Panc1 (cell line): ENCODE measurements at regions not wholly inside any gene's neighbourhood (a gene's known extent, or its start where the extent isn't known, plus 50 kb on each side); places are given as distances from the start of the nearest gene placed in this dataset.

Experiments used
- ATAC-seq: fragments of 200-7000 bp; cut with Tn5 transposase; 2 replicates; pipeline ENCODE4 v1.9.1; 2020; ENCODE audit warnings: mild to moderate bottlenecking, moderate library complexity
- BruUV-seq: library from RNA; stranded (reverse); fragments of 400-500 nt; replicated peaks from 2 replicates; lab custom pipeline; 2021; lab: Mats Ljungman, UMichigan
- CTCF ChIA-PET: fragments of 300-600 bp; sonication (Branson Sonifier 250); formaldehyde crosslinking; loops from one replicate; lab custom pipeline; 2022; ENCODE audit warnings: antibody characterized with exemption; lab: Charles Lee
- POLR2A ChIA-PET: fragments of 300-600 bp; sonication (Branson Sonifier 250); formaldehyde crosslinking; loops from one replicate; lab custom pipeline; 2022; ENCODE audit warnings: antibody characterized with exemption; lab: Charles Lee
- DNase-seq: peaks from one replicate; pipeline ENCODE4 v3.0.0-alpha.2; 2010; ENCODE audit warnings: low read depth, low spot score
- H3K27ac ChIP-seq: 2 replicates; pipeline ENCODE4 v1.5.1; 2011; ENCODE audit warnings: mild to moderate bottlenecking, low read length, inconsistent platforms
- H3K27me3 ChIP-seq: fragments of 200-500 bp; sonication (Bioruptor generic); 2 replicates; pipeline ENCODE4 v1.6.0; 2014; ENCODE audit warnings: low read length, inconsistent platforms; ENCODE audit not compliant: control insufficient read depth, insufficient read depth
- H3K36me3 ChIP-seq: fragments of 200-500 bp; sonication (Bioruptor generic); 2 replicates; pipeline ENCODE4 v1.5.1; 2014; ENCODE audit warnings: inconsistent platforms, mild to moderate bottlenecking, low read length, moderate library complexity; ENCODE audit not compliant: control insufficient read depth, insufficient read depth
- H3K4me1 ChIP-seq: 2 replicates; pipeline ENCODE4 v1.5.1; 2011; ENCODE audit warnings: inconsistent platforms, mild to moderate bottlenecking, low read length, moderate library complexity; ENCODE audit not compliant: control insufficient read depth, insufficient read depth
- H3K4me3 ChIP-seq, 2 experiments: 2 replicates each; pipeline ENCODE4 v1.5.1; 2011 to 2012; ENCODE audit warnings: low read depth in 2 of 2, low read length in 2 of 2, mild to moderate bottlenecking in 2 of 2, inconsistent platforms in 1 of 2, moderate library complexity in 1 of 2
- H3K9me3 ChIP-seq: fragments of 200-500 bp; sonication (Bioruptor generic); 2 replicates; pipeline ENCODE4 v1.5.1; 2014; ENCODE audit warnings: low read depth, mild to moderate bottlenecking, inconsistent platforms, low read length, moderate library complexity; ENCODE audit not compliant: control insufficient read depth, insufficient read depth
- POLR2AphosphoS5 ChIP-seq: IDR thresholded peaks from 2 replicates; pipeline ENCODE4 v1.6.1; 2012; ENCODE audit warnings: mild to moderate bottlenecking, low read depth, low read length, moderate library complexity
- SIN3A ChIP-seq: IDR thresholded peaks from 2 replicates; pipeline ENCODE4 v1.6.1; 2012; ENCODE audit warnings: low read depth, mild to moderate bottlenecking, low read length, moderate library complexity, borderline replicate concordance; ENCODE audit not compliant: insufficient read depth
- TCF7L2 ChIP-seq: IDR thresholded peaks from 2 replicates; pipeline ENCODE4 v1.6.1; 2011; ENCODE audit warnings: mild to moderate bottlenecking, low read depth, low read length, inconsistent platforms
- in situ Hi-C: cut with HindIII; loops from 2 replicates; pipeline ENCODE4 v1.10.0; 2016; ENCODE audit warnings: low sequenced_read_pairs, low pct_unique_long_range_greater_than_20kb
- intact Hi-C: fragments of 100-400 bp; cut with micrococcal nuclease; formaldehyde crosslinking; loops from one replicate; pipeline ENCODE4 v1.10.0; 2022; ENCODE audit not compliant: unreplicated experiment
- TF ChIP-seq, protein P1 (sequence below): fragments of 450-650 bp; IDR thresholded peaks from 2 replicates; pipeline ENCODE4 v1.5.1; 2017; ENCODE audit warnings: mild to moderate bottlenecking
- TF ChIP-seq, protein P2 (sequence below), 2 experiments: IDR thresholded peaks; 2 replicates each; pipeline ENCODE4 v1.6.1; 2011 to 2012; ENCODE audit warnings: low read depth in 2 of 2, control low read depth in 1 of 2, low read length in 1 of 2, mild to moderate bottlenecking in 1 of 2, moderate library complexity in 1 of 2; ENCODE audit not compliant: insufficient read depth in 1 of 2

DNA sequence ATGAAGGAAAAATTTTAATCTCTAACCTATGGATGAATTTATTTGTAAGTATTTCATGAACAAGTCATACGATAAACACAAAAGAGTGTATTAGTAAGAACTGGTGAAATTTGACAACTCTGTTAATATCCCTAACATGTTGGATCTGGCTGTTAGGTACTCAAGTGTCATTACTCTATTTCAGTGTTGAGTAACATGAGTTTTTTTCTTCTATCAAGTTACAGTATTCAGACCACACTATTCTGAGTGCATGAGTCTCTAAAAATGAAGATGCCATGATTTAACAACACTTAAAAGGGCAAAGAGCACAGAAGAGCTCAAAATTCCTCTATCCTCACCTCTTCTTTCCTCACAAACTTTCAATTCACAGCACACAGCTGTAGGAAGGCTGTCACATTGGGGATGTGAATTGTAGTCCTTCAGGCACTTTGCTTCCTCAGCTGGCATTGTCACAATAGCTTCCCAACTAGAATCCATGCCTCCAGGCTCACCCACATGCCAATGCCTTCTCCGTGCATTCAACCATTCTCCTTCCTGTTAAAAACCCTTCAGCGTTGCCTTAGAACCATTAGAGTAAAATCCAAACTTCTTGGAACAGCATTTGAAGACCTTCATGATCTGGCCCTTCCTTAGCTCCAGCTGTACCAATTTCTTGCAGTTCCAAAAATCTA lies 73.7 kb upstream of the DBX2 start:
- CTCF ChIA-PET = no interaction called here
- no peak overlapping the region for H3K27ac ChIP-seq
- no peaks in the 10 kb centered on the region for H3K4me1 ChIP-seq
- peaks cover 22% of the 10 kb centered on the region for H3K27me3 ChIP-seq
- POLR2A ChIA-PET = no interaction called here
- no peak overlapping the region for H3K4me3 ChIP-seq
- H3K9me3 ChIP-seq = no peaks in the 10 kb centered on the region
- no peak for ATAC-seq
- DNase-seq = no peak
- intact Hi-C loops (no loop called here), in situ Hi-C loops (no loop called here)
- TF ChIP-seq TCF7L2 (no peak), SIN3A (no peak), POLR2AphosphoS5 (no peak)
- TF ChIP-seq, protein P1, sequence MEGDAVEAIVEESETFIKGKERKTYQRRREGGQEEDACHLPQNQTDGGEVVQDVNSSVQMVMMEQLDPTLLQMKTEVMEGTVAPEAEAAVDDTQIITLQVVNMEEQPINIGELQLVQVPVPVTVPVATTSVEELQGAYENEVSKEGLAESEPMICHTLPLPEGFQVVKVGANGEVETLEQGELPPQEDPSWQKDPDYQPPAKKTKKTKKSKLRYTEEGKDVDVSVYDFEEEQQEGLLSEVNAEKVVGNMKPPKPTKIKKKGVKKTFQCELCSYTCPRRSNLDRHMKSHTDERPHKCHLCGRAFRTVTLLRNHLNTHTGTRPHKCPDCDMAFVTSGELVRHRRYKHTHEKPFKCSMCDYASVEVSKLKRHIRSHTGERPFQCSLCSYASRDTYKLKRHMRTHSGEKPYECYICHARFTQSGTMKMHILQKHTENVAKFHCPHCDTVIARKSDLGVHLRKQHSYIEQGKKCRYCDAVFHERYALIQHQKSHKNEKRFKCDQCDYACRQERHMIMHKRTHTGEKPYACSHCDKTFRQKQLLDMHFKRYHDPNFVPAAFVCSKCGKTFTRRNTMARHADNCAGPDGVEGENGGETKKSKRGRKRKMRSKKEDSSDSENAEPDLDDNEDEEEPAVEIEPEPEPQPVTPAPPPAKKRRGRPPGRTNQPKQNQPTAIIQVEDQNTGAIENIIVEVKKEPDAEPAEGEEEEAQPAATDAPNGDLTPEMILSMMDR = no peak
- TF ChIP-seq, protein P2, sequence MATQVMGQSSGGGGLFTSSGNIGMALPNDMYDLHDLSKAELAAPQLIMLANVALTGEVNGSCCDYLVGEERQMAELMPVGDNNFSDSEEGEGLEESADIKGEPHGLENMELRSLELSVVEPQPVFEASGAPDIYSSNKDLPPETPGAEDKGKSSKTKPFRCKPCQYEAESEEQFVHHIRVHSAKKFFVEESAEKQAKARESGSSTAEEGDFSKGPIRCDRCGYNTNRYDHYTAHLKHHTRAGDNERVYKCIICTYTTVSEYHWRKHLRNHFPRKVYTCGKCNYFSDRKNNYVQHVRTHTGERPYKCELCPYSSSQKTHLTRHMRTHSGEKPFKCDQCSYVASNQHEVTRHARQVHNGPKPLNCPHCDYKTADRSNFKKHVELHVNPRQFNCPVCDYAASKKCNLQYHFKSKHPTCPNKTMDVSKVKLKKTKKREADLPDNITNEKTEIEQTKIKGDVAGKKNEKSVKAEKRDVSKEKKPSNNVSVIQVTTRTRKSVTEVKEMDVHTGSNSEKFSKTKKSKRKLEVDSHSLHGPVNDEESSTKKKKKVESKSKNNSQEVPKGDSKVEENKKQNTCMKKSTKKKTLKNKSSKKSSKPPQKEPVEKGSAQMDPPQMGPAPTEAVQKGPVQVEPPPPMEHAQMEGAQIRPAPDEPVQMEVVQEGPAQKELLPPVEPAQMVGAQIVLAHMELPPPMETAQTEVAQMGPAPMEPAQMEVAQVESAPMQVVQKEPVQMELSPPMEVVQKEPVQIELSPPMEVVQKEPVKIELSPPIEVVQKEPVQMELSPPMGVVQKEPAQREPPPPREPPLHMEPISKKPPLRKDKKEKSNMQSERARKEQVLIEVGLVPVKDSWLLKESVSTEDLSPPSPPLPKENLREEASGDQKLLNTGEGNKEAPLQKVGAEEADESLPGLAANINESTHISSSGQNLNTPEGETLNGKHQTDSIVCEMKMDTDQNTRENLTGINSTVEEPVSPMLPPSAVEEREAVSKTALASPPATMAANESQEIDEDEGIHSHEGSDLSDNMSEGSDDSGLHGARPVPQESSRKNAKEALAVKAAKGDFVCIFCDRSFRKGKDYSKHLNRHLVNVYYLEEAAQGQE (IDR thresholded peaks at IDR 0.05; ENCODE audit: insufficient read depth in 1 of 2, low read depth in 2 of 2, low read length in 1 of 2) = no peak
- no TSS peak for BruUV-seq
- no peaks in the 10 kb centered on the region; the same call in 1 of the 2 replicates for H3K36me3 ChIP-seq

DNA sequence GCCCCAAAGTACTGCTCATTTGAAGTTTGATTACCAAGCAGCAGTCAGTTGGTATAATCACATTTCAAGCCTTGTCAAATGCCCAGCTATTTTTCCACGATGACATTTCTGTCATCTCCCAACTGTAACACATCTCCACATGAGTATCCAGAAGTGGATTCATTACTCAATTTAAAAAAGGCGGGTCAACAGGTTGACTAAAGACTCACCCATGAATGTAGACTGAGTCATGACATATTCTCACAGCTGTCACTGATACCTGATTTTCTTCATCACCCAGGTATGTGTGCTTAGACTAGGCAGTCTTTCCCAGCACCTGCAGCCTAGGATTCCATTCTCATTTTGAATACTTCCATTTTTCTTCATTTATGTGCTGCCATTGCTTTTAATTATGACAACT lies 75.1 kb upstream of the DBX2 start:
- Histone ChIP-seq H3K4me1 (no peaks in the 10 kb centered on the region), H3K27me3 (peaks cover 22% of the 10 kb centered on the region), H3K27ac (no peak overlapping the region), H3K4me3 (no peak overlapping the region), H3K9me3 (no peaks in the 10 kb centered on the region), H3K36me3 (no peaks in the 10 kb centered on the region; the same call in 1 of the 2 replicates)
- CTCF ChIA-PET = no interaction called here
- DNase-seq (no peak), ATAC-seq (no peak)
- TF ChIP-seq POLR2AphosphoS5 = no peak
- no peak for TF ChIP-seq SIN3A
- TF ChIP-seq, protein P2 (IDR thresholded peaks at IDR 0.05; ENCODE audit: insufficient read depth in 1 of 2, low read depth in 2 of 2, low read length in 1 of 2) = no peak
- TF ChIP-seq, protein P1 = no peak
- POLR2A ChIA-PET = no interaction called here
- intact Hi-C loops (no loop called here), in situ Hi-C loops (no loop called here)
- BruUV-seq = no TSS peak
